VCaP (cell line): ENCODE measurements at regions not wholly inside any gene's neighbourhood (a gene's known extent, or its start where the extent isn't known, plus 50 kb on each side); places are given as distances from the start of the nearest gene placed in this dataset.

Source experiments
- H3K27ac ChIP-seq: fragments of 450-650 bp; 2 replicates; pipeline ENCODE4 v1.5.1; 2017
- TF ChIP-seq, protein P1 (sequence below): fragments of 450-650 bp; conservative IDR thresholded peaks from 2 replicates; pipeline ENCODE4 v1.5.1; 2017; ENCODE audit warnings: mild to moderate bottlenecking, moderate library complexity

DNA sequence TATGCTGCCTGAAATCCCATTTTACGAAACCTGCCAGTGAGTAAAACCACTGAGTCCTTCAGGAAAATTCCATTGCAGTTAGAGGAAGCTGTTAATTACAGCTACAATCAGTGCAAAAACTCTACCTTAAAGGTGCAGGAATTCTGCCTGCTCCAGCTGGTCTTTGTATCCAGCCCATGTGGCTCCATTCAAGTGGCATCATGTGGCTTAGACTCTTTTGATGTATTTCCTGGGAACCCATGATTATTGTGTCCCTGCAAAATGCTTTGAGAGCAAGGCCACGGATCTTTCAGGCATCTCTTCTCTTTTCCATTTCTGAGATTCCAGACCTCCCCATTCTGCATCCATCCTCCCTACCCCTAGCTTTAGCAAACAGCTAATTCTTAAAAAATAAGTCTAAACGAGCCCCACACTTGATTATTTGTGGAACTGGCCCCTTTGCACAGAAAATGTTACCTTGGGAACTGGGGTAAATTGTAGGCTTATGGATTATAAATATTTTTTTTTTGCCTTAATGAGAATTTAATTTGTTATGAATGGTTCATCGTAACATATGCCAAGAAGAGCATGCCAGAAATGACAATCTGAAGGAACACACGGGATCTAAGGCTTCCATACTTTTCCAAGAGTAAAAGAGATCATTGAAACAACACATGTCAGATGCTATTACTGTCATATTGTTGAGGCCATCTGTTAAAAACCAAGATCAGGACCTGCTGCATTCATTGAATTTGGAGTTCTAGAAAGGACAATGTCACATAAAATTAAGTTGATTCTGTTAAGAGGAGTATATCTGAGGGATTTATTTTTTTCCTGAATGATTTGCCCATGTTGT lies 144.6 kb downstream of the TPH2 start:
- no peak overlapping the region for H3K27ac ChIP-seq
- TF ChIP-seq, protein P1, sequence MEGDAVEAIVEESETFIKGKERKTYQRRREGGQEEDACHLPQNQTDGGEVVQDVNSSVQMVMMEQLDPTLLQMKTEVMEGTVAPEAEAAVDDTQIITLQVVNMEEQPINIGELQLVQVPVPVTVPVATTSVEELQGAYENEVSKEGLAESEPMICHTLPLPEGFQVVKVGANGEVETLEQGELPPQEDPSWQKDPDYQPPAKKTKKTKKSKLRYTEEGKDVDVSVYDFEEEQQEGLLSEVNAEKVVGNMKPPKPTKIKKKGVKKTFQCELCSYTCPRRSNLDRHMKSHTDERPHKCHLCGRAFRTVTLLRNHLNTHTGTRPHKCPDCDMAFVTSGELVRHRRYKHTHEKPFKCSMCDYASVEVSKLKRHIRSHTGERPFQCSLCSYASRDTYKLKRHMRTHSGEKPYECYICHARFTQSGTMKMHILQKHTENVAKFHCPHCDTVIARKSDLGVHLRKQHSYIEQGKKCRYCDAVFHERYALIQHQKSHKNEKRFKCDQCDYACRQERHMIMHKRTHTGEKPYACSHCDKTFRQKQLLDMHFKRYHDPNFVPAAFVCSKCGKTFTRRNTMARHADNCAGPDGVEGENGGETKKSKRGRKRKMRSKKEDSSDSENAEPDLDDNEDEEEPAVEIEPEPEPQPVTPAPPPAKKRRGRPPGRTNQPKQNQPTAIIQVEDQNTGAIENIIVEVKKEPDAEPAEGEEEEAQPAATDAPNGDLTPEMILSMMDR, result no peak

DNA sequence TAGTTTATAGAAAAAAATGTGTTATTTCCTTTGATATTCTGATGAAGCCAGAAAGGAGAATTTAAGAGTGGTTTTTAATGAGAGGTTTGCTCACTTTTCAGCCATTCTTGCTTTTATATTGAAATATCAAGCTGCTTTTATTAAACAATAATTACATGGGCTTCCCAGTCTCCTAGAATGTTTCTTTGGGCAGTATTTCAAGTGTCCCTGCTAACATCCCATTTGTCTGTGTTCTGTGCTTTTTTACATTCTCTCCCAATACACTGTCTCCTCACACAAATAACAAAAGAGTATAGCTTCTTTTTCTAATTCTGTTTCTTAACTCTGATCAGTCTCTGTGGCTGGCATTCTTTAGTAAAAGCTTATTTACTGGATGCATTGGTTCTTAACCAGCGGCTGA lies 145.4 kb downstream of the TPH2 start:
- H3K27ac ChIP-seq, result no peak overlapping the region
- TF ChIP-seq, protein P1, result no peak

DNA sequence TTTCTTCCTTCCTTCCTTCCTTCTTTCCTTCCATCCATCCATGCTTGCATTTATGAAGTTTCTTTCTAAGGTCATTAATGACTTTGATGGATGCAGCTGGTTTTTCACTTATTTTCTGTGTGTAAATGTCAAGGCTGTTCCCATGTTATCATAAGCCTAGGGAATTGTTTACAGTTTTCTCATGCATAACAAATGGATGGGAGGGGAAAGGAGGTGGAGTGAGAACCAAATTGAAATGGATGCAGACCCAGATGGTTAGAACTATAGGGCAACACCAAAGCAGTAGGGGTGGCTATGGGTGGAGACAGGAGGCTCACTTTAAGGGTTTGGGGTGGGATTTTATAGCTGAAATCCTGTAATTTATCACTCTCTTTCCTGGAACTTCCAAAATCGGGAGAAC lies 146.2 kb downstream of the TPH2 start:
- TF ChIP-seq, protein P1, result no peak
- no peak overlapping the region for H3K27ac ChIP-seq

DNA sequence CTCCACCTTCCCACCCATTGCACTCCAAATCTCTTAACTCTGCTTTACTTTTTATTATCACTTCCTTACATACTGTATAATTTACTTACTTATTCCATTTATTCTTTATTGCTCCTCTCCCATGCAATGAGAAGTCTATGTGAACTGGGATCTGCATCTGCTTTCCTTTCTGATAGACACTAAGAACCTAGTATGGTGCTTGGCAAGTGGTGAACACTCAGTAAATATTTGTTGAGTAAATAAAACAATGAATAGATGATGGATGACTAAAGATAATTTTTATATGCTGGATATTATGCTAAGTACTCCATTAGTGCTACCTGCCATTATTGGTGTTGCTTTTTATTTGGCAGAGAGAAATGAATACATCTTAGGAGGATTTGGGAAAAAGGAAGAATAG lies 151.0 kb downstream of the TPH2 start:
- TF ChIP-seq, protein P1, result no peak

DNA sequence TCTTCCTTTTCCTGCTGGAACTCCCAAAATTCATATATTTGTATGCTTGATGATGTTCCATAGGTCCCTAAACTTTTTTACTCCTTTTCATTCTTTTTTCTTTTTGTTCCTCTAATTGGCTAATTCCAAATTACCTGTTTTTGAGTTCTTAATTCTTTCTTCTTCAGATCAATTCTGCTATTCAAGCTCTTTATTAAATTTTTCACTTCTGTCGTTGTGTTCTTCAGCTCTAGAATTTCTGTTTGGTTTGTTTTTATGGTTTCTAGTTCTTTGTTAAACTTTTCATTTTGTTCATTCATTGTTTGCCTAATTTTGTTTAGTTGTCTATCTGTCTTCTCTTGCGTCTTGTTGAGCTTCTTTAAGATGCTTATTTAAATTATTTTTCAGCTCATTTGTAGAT lies 154.8 kb downstream of the TPH2 start:
- no peak overlapping the region for H3K27ac ChIP-seq
- TF ChIP-seq, protein P1, result no peak

More for the DNA sequence above, 151.0 kb downstream of the TPH2 start:
- no peak overlapping the region for H3K27ac ChIP-seq

DNA sequence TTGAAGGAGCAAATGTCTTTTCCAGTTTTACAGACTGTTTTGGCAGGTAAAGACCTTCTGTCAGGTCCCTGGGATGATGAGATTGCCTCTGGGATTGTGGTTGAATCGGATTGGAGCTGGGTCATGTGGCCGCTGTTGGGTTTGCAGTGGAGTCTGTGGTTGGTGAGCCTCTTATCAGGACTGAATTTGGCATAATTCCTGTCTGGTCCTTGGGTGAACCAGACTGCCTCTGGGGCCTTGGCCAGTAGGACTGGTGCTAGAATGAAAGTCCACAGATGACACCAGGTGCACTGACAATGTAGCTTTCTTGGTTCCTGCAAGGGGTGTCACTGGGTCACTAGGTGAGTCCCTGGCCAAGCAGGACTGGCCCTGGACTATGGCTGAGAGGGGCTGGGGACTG lies 155.3 kb downstream of the TPH2 start:
- no peak overlapping the region for H3K27ac ChIP-seq

DNA sequence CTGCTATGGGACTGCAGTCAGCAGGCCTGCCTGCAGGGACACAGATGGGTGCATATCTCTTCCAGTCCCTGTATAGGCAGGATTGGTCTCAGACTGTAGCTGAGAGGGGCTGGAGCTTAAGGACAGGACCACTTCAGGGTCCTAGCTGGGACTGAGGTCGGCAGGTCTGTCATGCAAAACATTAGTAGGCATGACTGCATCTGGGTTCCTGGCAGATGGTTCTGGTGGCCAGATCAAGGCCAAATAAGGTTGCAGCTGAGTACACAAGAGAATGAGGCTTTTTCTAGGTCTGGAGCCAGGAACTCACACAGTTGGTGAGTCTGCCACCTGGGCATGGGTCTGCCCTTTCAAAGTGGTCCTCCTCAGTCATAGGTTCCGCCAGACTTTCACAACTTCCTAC lies 155.8 kb downstream of the TPH2 start:
- H3K27ac ChIP-seq, result no peak overlapping the region
- TF ChIP-seq, protein P1, result no peak

More for the DNA sequence above, 155.3 kb downstream of the TPH2 start:
- TF ChIP-seq, protein P1, result no peak
